Activated naive CD8-positive, alpha-beta T cell treated with anti-CD3 and anti-CD28 coated beads, Interleukin-2, amount 50 U/mL, for 24 hours (primary cell): ENCODE measurements at regions not wholly inside any gene's neighbourhood (a gene's known extent, or its start where the extent isn't known, plus 50 kb on each side); places are given as distances from the start of the nearest gene placed in this dataset.
"Not testable (repeated sequence)": the region's sequence is repeated elsewhere in the genome, so short reads cannot be mapped to it uniquely, and the experiment has no call there.

ENCODE experiments used
- ATAC-seq: fragments of 150-1000 bp; cut with Tn5 transposase; one replicate; pipeline ENCODE4 v1.10.0; 2021
- DNase-seq: peaks from one replicate; pipeline ENCODE4 v3.0.0; 2021
- H3K27ac Mint-ChIP-seq: one replicate; pipeline ENCODE4 v1.8.0; 2021; ENCODE audit warnings: mild to moderate bottlenecking, mixed read lengths
- H3K27me3 Mint-ChIP-seq: one replicate; pipeline ENCODE4 v1.8.0; 2021; ENCODE audit warnings: mixed read lengths
- H3K36me3 Mint-ChIP-seq: one replicate; pipeline ENCODE4 v1.8.0; 2021; ENCODE audit warnings: low read depth, mixed read lengths
- H3K4me1 Mint-ChIP-seq: one replicate; pipeline ENCODE4 v1.8.0; 2021; ENCODE audit warnings: mixed read lengths
- H3K4me3 Mint-ChIP-seq: one replicate; pipeline ENCODE4 v1.8.0; 2021; ENCODE audit warnings: mild to moderate bottlenecking, moderate library complexity, mixed read lengths
- H3K9me3 Mint-ChIP-seq: one replicate; pipeline ENCODE4 v1.8.0; 2021; ENCODE audit warnings: mixed read lengths

DNA sequence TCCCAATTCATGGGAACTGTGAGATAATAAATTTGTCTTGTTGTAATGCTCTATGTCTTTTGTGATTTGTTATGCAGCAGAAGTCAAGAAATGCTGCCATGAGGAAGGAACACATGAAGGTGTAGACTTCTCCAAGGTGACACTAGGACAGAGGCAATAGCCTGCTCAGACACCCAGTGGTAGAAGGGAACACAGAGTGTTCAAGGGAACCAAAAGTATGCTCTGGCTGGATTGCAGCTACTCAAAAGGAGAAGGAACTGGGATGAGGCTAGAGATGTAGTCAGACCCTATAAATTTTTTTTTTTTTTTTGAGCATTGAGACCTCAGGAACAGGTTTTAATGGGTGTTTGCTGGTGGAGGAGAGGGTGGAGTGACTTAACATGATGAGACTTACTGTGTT lies 232.5 kb downstream of the PARP8 start:
- Mint-ChIP-seq H3K27me3 (peaks cover 6% of the 10 kb centered on the region), H3K27ac (no peak overlapping the region), H3K4me1 (no peaks in the 10 kb centered on the region), H3K36me3 (no peaks in the 10 kb centered on the region), H3K4me3 (no peak overlapping the region), H3K9me3 (no peaks in the 10 kb centered on the region)
- no peak for ATAC-seq
- no peak for DNase-seq

- ATAC-seq (no peak), DNase-seq (no peak)
- H3K9me3 Mint-ChIP-seq: no peaks in the 10 kb centered on the region
- no peak overlapping the region for H3K27ac Mint-ChIP-seq
- peaks cover 5% of the 10 kb centered on the region for H3K27me3 Mint-ChIP-seq
- no peaks in the 10 kb centered on the region for H3K36me3 Mint-ChIP-seq
- H3K4me1 Mint-ChIP-seq: no peaks in the 10 kb centered on the region
- H3K4me3 Mint-ChIP-seq: no peak overlapping the region
These were observed 234.6 kb downstream of the PARP8 start for GRCh38 chr5:50900952-50901510.

DNA sequence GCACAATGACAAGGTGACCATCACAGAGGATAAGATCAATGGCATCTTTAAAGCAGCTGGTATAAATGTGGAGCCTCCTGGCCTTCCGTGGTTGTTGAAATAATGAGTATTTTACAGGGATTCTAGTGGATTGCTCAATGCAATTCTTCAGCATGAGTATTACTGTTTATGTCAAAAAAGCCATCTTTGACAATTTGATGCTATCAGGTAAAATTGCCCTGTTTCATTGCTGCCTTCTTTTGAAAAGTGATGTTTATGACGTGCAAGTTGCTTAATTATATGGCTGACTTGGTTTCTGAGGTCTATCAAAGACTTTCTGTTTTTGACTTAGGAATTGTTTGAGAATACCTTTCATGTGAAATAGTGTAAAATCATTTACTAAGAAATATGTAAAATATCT lies 237.2 kb downstream of the PARP8 start:
- ATAC-seq (no peak), DNase-seq (no peak)
- no peak overlapping the region for H3K4me3 Mint-ChIP-seq
- no peaks in the 10 kb centered on the region for H3K4me1 Mint-ChIP-seq
- H3K27me3 Mint-ChIP-seq: peaks cover 5% of the 10 kb centered on the region
- H3K9me3 Mint-ChIP-seq: no peaks in the 10 kb centered on the region
- no peak overlapping the region for H3K27ac Mint-ChIP-seq
- H3K36me3 Mint-ChIP-seq: no peaks in the 10 kb centered on the region

DNA sequence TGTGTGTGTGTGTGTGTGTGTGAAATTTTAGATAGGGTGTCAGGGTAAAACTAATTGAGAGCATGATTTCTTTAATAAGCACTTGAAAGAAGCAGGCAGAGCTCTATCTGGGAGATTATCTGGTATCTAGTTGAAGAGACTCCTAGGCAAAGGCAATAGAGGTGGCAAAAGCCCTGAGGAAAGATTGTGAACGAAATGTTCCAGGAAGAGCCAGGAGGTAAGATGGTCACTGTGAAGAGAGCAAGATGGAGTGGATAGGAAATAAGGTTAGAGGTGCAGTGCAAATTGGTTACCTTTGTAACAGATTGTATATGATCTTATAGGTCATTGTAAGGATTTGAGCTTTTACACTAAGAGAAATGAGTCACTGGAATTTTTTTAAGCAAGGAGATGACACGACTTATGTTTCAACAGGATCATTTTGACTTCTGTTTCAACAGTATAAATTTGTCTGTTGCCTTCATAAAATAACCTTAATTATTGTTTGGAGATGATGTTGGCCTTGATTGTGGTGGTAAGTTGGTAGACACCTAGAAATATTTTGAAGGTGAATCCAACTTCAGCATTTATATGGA lies 239.6 kb downstream of the PARP8 start:
- Mint-ChIP-seq H3K27me3 (peaks cover 5% of the 10 kb centered on the region), H3K27ac (no peak overlapping the region), H3K4me3 (no peak overlapping the region), H3K9me3 (no peaks in the 10 kb centered on the region), H3K36me3 (no peaks in the 10 kb centered on the region), H3K4me1 (no peaks in the 10 kb centered on the region)
- ATAC-seq: no peak
- DNase-seq: no peak

- not testable (repeated sequence) for H3K27ac Mint-ChIP-seq, ATAC-seq, H3K4me3 Mint-ChIP-seq, DNase-seq, H3K27me3 Mint-ChIP-seq, H3K4me1 Mint-ChIP-seq, H3K36me3 Mint-ChIP-seq, H3K9me3 Mint-ChIP-seq
These were observed 253.7 kb downstream of the PARP8 start for GRCh38 chr5:50920160-50920559.

DNA sequence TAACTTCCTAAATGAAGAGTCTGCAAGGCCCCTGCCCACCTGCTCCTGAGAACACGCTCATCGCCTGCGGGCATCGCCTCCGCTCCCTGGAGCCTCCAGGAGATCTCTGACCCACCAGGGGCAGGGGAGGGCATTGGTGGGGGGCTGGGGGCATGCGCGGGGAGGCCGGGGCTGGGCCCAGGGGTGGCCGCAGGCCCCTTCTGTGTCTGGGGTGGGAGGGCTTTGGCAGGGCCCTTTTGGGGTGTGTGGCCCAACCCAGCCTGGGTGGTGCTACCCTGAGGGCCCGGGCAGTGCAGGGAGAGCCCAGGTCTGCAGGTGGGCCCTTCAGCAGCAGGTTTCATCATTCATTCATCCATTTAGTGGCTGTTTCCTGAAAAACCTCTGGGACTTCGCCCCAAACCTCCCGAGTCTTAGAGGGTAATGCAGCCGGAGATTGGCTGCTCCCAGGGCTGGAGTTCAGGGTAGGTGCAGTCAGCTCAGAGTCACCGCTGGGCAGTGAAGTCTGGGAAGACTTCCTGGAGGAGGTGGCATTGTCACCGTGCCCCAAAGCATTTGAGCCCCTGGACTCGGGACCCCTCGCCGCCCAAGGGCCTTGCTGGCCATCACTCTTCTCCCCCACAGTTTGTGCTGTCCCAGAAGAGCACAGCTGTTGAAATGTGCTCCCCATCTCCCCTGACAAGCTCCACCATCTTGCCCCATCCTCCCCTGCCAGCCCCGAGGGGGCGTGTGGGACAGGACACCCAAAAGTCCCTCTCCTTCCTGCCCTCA lies 255.1 kb downstream of the PARP8 start:
- Mint-ChIP-seq H3K4me1 (no peaks in the 10 kb centered on the region), H3K4me3 (no peak overlapping the region), H3K27ac (no peak overlapping the region), H3K36me3 (no peaks in the 10 kb centered on the region), H3K27me3 (peaks cover 6% of the 10 kb centered on the region), H3K9me3 (no peaks in the 10 kb centered on the region)
- no peak for DNase-seq
- ATAC-seq: no peak

DNA sequence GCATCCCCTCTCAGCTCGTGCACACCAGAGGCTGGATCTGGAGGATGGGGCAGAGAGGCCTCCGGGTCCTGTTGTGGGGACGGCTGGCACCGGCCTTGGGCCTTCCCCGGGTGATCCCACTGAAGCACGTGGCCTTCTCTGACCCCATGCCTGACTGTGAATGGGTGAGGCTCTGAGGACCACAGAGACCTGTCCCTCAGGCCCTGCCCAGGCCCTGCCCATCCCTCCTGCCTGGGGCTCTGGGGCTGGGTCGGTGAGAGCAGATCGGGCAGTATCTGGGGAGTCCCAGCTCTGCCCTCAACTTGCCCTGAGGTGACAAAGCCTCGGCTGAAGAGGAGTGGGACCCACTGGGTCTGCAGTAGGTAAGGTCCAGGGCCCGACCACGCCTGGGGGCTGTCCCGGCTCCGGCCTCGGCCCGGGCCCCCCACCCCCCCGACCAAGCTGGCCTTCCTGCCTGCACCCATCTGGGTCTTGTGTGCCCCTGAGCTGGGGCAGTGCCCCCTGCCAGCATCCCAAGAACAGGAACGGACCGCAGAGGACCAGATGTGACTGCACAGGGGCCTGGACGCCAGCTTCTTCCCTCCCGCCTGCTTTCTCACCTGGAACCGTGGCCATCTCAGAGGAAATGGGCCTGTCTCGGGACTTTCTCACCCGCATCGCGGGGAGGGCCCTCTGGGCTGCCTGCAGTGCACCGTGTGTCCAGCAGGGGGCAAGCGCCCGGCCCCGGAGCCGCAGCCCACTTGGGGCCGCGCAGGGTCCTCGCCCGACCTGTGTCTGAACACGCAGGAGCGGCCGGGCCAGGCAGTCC lies 255.9 kb downstream of the PARP8 start:
- H3K4me1 Mint-ChIP-seq, H3K27ac Mint-ChIP-seq, H3K36me3 Mint-ChIP-seq, ATAC-seq, H3K27me3 Mint-ChIP-seq, DNase-seq, H3K4me3 Mint-ChIP-seq, H3K9me3 Mint-ChIP-seq: not testable (repeated sequence)

DNA sequence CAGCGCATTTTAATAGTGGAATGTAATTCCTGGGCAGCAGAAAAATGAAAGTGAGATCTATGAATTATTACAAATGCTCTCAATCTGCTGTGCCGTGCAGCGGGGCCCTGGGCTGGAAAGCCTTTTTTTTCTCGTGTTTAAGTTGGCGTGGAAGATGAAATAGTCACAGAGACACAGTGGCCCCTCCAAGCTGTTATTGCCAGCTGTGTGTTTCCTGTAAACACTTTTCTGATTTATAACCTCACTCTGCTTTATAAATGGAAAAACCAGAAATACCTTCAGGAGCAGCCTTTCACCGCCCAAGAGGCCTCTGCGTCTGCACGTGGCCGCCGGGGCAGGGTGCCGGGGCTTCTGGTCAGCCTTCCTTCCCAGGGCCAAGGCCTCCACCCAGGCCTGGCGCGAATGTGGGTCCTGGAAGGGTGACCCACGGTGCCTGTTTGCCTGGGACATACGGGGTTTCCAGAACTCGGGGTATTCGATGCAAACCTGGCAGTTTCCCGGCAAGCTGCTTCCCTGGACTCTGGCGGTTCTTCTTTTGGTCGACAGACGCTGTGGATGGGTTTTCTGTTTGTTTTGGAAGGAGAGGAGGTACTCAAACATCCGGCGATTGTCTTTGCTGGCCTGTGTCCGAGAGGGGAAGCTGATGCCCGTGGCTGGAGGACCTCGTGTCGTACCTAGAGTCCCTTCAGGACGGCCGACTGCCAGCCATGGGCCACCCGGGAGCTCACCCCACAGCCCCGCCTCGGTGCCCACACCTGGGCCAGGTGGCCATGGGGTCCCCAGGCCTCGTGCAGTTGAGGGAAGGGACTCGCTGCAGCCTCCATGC lies 256.7 kb downstream of the PARP8 start:
- DNase-seq (no peak), ATAC-seq (no peak)
- no peak overlapping the region for H3K27ac Mint-ChIP-seq
- no peaks in the 10 kb centered on the region for H3K4me1 Mint-ChIP-seq
- peaks cover 6% of the 10 kb centered on the region for H3K27me3 Mint-ChIP-seq
- H3K36me3 Mint-ChIP-seq: no peaks in the 10 kb centered on the region
- H3K4me3 Mint-ChIP-seq: no peak overlapping the region
- no peaks in the 10 kb centered on the region for H3K9me3 Mint-ChIP-seq

DNA sequence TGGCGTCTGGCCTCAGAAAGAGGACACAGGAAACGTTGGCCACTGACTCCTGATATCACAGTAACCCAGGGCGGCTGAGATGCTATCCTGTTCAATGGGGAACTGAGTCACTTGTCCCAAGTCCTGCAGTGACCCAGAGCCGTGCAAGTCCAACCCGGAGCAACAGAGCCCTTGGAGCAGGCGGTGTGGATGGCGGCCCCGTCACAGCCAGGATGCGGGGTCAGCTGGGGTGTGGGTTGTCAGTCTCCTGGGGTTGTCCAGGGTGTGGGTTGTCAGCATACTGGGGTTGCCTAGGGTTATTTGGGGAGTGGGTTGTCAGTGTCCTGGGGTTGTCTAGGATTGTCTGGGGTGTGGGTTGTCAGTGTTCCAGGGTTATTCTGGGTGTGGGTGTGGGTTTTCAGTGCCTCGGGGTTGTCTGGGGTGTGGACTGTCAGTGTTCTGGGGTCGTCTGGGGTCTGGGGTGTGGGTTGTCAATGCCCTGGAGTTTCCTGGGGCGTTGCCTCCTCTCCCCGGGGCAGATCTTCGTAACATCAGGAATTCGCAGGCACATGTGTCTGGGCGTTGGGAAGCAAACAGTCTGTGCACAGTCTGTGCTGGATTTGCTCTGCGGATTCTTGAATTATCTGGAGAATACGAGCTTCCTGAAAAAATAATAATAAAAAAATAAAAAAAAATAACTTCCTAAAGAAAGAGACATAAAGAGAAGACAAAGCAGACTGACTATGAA lies 257.5 kb downstream of the PARP8 start:
- no peaks in the 10 kb centered on the region for H3K4me1 Mint-ChIP-seq
- DNase-seq (no peak), ATAC-seq (no peak)
- no peak overlapping the region for H3K27ac Mint-ChIP-seq
- H3K27me3 Mint-ChIP-seq: peaks cover 6% of the 10 kb centered on the region
- H3K36me3 Mint-ChIP-seq: no peaks in the 10 kb centered on the region
- no peaks in the 10 kb centered on the region for H3K9me3 Mint-ChIP-seq
- H3K4me3 Mint-ChIP-seq: no peak overlapping the region

DNA sequence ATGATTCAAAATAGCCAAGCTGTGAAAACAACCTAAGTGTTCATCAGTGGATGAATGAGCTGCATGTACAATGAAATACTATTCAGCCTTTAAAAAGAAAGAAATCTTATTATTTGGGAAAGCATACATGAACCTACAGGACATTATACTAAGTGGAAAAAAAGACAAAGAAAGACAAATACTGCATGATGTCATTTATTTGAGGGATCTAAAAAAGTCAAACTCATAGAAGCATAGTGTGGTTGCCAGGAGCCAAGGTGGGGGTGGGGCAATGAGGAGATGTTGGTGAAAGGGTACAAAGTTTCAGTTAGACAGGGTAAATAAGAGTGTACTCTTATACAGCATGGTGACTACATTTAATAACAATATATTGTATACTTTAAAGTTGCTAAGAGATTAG lies 261.5 kb downstream of the PARP8 start:
- no peaks in the 10 kb centered on the region for H3K4me1 Mint-ChIP-seq
- H3K27ac Mint-ChIP-seq: no peak overlapping the region
- peaks cover 8% of the 10 kb centered on the region for H3K27me3 Mint-ChIP-seq

DNA sequence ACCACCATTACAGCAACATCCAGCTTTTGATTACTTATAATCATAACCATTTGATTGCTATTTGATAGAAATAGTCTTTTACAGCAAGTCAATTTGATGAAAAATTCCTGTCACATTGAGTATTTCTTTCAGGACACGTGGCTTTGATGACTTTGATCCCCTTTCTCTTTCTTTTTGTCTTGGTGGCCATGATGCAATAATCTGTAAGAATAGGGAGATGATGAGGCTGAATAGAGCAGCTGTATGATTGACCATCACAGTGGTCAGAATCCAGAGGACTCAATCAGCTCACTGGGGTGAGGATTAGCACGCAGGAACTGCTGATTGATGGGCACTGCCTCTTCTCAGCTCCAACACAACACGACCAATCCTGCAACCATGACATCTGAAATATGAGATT lies 262.7 kb downstream of the PARP8 start:
- Mint-ChIP-seq H3K36me3 (no peaks in the 10 kb centered on the region), H3K9me3 (no peaks in the 10 kb centered on the region), H3K4me1 (no peaks in the 10 kb centered on the region), H3K27ac (no peak overlapping the region), H3K27me3 (peaks cover 5% of the 10 kb centered on the region), H3K4me3 (no peak overlapping the region)
- ATAC-seq: no peak
- DNase-seq: no peak

More for the DNA sequence above, 261.5 kb downstream of the PARP8 start:
- H3K9me3 Mint-ChIP-seq: no peaks in the 10 kb centered on the region
- DNase-seq (no peak), ATAC-seq (no peak)
- no peaks in the 10 kb centered on the region for H3K36me3 Mint-ChIP-seq
- no peak overlapping the region for H3K4me3 Mint-ChIP-seq

DNA sequence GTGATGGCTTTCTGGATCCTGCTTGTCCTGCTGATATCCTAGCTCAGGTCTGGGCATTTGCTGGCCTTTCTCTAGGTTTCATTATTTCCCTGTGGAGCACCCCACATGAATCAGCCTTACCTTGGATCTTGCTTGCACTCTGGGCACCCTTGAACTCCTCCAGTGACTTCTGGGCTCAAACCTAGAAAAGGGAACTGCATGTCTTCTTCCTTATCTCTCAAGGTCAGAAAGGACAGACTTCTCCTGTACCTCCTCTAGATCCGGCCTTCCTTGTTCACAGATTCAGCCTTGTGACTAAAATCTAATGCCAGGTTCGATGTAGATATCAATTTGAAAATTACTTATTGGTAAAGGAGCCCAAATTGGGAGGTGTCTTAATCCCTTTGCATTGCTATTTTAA lies 267.9 kb downstream of the PARP8 start:
- H3K9me3 Mint-ChIP-seq: no peaks in the 10 kb centered on the region
- no peak overlapping the region for H3K27ac Mint-ChIP-seq
- DNase-seq (no peak), ATAC-seq (no peak)
- H3K36me3 Mint-ChIP-seq: no peaks in the 10 kb centered on the region
- H3K4me3 Mint-ChIP-seq: no peak overlapping the region
- H3K4me1 Mint-ChIP-seq: no peaks in the 10 kb centered on the region
- peaks cover 7% of the 10 kb centered on the region for H3K27me3 Mint-ChIP-seq

GRCh38 chr5:50945139-50945538 lies 278.7 kb downstream of the PARP8 start:
- no peaks in the 10 kb centered on the region for H3K27me3 Mint-ChIP-seq
- H3K9me3 Mint-ChIP-seq: peaks cover 9% of the 10 kb centered on the region
- H3K4me3 Mint-ChIP-seq: no peak overlapping the region
- no peak for ATAC-seq
- H3K36me3 Mint-ChIP-seq: no peaks in the 10 kb centered on the region
- DNase-seq: no peak
- H3K4me1 Mint-ChIP-seq: no peaks in the 10 kb centered on the region
- H3K27ac Mint-ChIP-seq: no peak overlapping the region
